ENCODE measurements at regions not wholly inside any gene's neighbourhood (a gene's known extent, or its start where the extent isn't known, plus 50 kb on each side); places are given as distances from the start of the nearest gene placed in this dataset.

GRCh38 chr12:91870872-91871707 lies 274.6 kb downstream of the BTG1 start:
- TF ChIP-seq ZFX (IDR thresholded peaks at IDR 0.05) (no peak), CTCF (conservative IDR thresholded peaks at IDR 0.05) (no peak)
